Effector memory CD4-positive, alpha-beta T cell (primary cell): ENCODE measurements at regions not wholly inside any gene's neighbourhood (a gene's known extent, or its start where the extent isn't known, plus 50 kb on each side); places are given as distances from the start of the nearest gene placed in this dataset.

Source experiments
- DNase-seq, 3 donors: peaks; one replicate each; pipeline ENCODE4 v3.0.0-alpha.2; 2020
- H3K27ac ChIP-seq: 2 replicates; pipeline ENCODE4 v1.7.0; 2013; ENCODE audit warnings: mild to moderate bottlenecking, low read length, moderate library complexity; ENCODE audit not compliant: insufficient read depth, poor library complexity, severe bottlenecking
- H3K27me3 ChIP-seq: replicated peaks from 2 replicates; pipeline ENCODE4 v1.7.0; 2013; ENCODE audit warnings: mild to moderate bottlenecking, low read length; ENCODE audit not compliant: insufficient read depth, control insufficient read depth, poor library complexity, severe bottlenecking
- H3K36me3 ChIP-seq: 2 replicates; pipeline ENCODE4 v1.7.0; 2013; ENCODE audit warnings: mild to moderate bottlenecking, low read length, moderate library complexity; ENCODE audit not compliant: control insufficient read depth, insufficient read depth
- H3K4me1 ChIP-seq: 2 replicates; pipeline ENCODE4 v1.7.0; 2013; ENCODE audit warnings: low read length, mild to moderate bottlenecking; ENCODE audit not compliant: control insufficient read depth, insufficient read depth, poor library complexity, severe bottlenecking
- H3K4me3 ChIP-seq: 2 replicates; pipeline ENCODE4 v1.7.0; 2013; ENCODE audit warnings: low read length, low read depth, mild to moderate bottlenecking; ENCODE audit not compliant: insufficient read depth, poor library complexity, severe bottlenecking
- H3K9me3 ChIP-seq: 2 replicates; pipeline ENCODE4 v1.7.0; 2013; ENCODE audit warnings: mild to moderate bottlenecking, low read length, moderate library complexity; ENCODE audit not compliant: control insufficient read depth

GRCh38 chr9:22203371-22204138, 194.4 kb upstream of the CDKN2B start:
- no peak for DNase-seq
- Histone ChIP-seq H3K36me3 (no peaks in the 10 kb centered on the region), H3K9me3 (no peaks in the 10 kb centered on the region), H3K4me1 (no peaks in the 10 kb centered on the region), H3K27me3 (no peaks in the 10 kb centered on the region), H3K27ac (no peak overlapping the region), H3K4me3 (no peak overlapping the region)

- Histone ChIP-seq H3K36me3 (no peaks in the 10 kb centered on the region), H3K4me1 (peaks cover 1% of the 10 kb centered on the region), H3K4me3 (no peak overlapping the region), H3K9me3 (no peaks in the 10 kb centered on the region), H3K27me3 (no peaks in the 10 kb centered on the region), H3K27ac (no peak overlapping the region)
- DNase-seq = no peak
Observed at GRCh38 chr9:22204240-22204639, 195.1 kb upstream of the CDKN2B start.

GRCh38 chr9:22206833-22207232, 197.7 kb upstream of the CDKN2B start:
- no peak overlapping the region for H3K4me3 ChIP-seq
- no peaks in the 10 kb centered on the region for H3K9me3 ChIP-seq
- no peak overlapping the region for H3K27ac ChIP-seq
- no peaks in the 10 kb centered on the region for H3K27me3 ChIP-seq
- peaks cover 4% of the 10 kb centered on the region for H3K4me1 ChIP-seq
- H3K36me3 ChIP-seq = no peaks in the 10 kb centered on the region
- DNase-seq = no peak

- H3K9me3 ChIP-seq = no peaks in the 10 kb centered on the region
- no peaks in the 10 kb centered on the region for H3K27me3 ChIP-seq
- peaks cover 4% of the 10 kb centered on the region for H3K4me1 ChIP-seq
- peak overlapping the region; percentile 26 for H3K4me3 ChIP-seq
- no peak for DNase-seq
- no peaks in the 10 kb centered on the region for H3K36me3 ChIP-seq
- H3K27ac ChIP-seq = no peak overlapping the region
Observed at GRCh38 chr9:22208846-22209585, 199.9 kb upstream of the CDKN2B start.

DNA sequence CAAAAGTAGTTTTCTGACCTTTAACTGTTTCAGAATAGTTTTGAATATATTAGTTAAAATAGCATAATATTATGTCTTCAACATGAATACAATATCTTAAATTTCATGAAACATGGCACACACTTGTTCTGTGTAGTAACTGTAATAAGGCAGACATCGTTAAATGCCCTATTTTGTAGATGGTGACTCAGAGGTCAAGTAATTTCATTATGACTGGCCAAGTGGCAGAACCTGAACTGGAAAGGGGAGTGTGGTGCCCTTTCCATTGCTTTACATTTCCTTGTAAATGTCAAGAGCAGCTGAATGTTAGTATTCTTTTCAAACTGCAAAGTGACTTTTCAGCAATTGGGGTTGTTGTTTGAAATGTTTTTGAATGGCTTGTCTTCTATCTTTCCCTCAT, 201.2 kb upstream of the CDKN2B start:
- H3K4me1 ChIP-seq = peaks cover 4% of the 10 kb centered on the region
- no peaks in the 10 kb centered on the region for H3K27me3 ChIP-seq
- DNase-seq = no peak
- no peak overlapping the region for H3K27ac ChIP-seq
- H3K9me3 ChIP-seq = no peaks in the 10 kb centered on the region
- H3K36me3 ChIP-seq = no peaks in the 10 kb centered on the region
- no peak overlapping the region for H3K4me3 ChIP-seq

GRCh38 chr9:22210936-22211335, 201.8 kb upstream of the CDKN2B start:
- no peak for DNase-seq
- Histone ChIP-seq H3K4me3 (no peak overlapping the region), H3K27ac (no peak overlapping the region), H3K4me1 (peaks cover 4% of the 10 kb centered on the region), H3K36me3 (no peaks in the 10 kb centered on the region), H3K9me3 (no peaks in the 10 kb centered on the region), H3K27me3 (no peaks in the 10 kb centered on the region)

- DNase-seq = no peak
- Histone ChIP-seq H3K27ac (no peak overlapping the region), H3K4me1 (peaks cover 4% of the 10 kb centered on the region), H3K4me3 (no peak overlapping the region), H3K36me3 (no peaks in the 10 kb centered on the region), H3K9me3 (no peaks in the 10 kb centered on the region), H3K27me3 (no peaks in the 10 kb centered on the region)
Observed at GRCh38 chr9:22211588-22212360, 202.7 kb upstream of the CDKN2B start.

- no peak for DNase-seq
- Histone ChIP-seq H3K27ac (no peak overlapping the region), H3K9me3 (no peaks in the 10 kb centered on the region), H3K27me3 (no peaks in the 10 kb centered on the region), H3K36me3 (no peaks in the 10 kb centered on the region), H3K4me1 (peaks cover 4% of the 10 kb centered on the region), H3K4me3 (no peak overlapping the region)
Observed at GRCh38 chr9:22214021-22214420, 204.9 kb upstream of the CDKN2B start.

DNA sequence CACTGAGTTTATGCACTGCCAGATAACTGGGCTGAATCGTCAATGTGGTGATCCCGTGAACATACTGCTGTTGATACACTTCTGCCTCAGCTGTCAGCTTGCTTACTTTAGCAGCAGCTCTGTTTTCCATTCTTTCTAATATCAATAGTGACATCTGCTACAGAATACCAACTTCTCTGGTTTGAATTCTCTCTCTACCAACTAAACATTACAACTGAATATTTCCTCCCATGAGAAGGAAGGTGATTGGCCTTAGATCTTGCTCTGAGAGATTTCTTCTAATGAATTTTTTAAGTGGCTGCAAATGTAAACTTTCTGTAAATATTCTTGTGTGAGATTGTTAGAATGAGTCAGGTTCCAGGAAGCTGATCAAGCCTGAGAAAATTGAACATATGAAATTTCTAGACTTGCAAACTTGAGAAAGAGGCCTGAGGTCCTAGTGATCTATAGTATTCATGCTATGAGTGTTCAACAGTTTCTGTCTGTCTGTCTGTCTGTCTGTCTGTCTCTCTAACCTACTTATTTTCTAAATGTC, 205.5 kb upstream of the CDKN2B start:
- Histone ChIP-seq H3K36me3 (no peaks in the 10 kb centered on the region), H3K9me3 (no peaks in the 10 kb centered on the region), H3K4me3 (no peak overlapping the region), H3K27me3 (no peaks in the 10 kb centered on the region), H3K27ac (no peak overlapping the region), H3K4me1 (no peaks in the 10 kb centered on the region)
- no peak for DNase-seq
